ENCODE measurements at regions not wholly inside any gene's neighbourhood (a gene's known extent, or its start where the extent isn't known, plus 50 kb on each side); places are given as distances from the start of the nearest gene placed in this dataset.
A peak's percentile ranks its signal among the peaks of the same experiment; 100 is the strongest.

DNA sequence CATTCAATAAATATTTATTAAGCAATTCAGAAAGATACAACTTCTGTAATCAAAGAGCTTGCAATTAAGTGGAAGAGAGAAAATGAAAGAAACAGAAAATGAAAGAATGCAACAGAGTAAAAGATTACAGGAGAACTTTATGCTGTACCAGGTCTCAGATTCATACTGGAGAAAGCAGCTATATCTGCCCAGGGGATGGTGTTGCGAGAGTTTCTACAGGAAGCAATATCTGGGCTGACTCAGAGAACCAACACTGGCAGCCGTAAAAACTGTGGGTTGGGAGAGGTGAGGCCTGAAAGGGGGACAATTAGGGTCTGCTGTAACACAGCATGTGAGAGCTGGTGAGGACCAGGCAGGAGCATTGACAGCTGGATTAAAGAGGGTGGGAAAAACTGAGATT, 256.7 kb upstream of the TCF21 start:
- no peak for DNase-seq

DNA sequence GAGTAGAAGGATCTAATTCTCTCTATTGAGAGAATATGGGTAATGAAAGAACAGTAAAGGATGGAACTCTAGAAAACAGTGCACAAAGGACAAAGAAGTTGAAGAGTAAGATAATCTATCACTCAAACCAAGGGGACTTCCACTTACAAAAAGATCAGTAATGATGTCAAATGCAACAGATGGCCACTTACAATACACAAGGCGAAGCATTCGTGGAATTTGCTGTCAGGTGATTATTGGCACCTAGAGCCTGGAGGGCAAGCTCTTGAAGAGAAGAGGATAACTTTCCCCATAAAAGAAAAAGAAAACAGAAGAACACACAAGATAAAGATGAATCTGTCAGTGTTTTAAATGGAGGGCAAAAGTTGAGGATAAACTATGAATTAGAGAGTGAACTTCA, 256.0 kb upstream of the TCF21 start:
- peak; percentile 13 for DNase-seq

DNA sequence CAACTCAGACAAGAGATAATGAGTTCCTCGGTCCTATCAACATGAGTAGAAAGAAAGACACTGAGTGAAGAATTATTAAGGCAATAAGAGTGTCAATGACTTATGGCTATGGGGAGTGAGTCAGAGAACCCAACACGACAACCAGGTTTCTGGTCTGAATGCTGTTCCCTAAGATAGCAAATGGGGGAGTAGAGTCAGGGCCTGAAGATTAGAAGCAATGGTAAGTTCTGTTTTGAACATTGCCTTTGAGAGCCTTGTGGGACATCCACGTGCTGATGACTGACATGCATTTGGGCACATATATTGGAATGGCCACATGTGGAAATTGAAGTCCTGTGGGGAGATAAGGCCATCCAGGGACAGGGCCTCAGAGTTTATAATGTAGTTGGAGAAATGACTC, 254.4 kb upstream of the TCF21 start:
- no peak for DNase-seq

DNA sequence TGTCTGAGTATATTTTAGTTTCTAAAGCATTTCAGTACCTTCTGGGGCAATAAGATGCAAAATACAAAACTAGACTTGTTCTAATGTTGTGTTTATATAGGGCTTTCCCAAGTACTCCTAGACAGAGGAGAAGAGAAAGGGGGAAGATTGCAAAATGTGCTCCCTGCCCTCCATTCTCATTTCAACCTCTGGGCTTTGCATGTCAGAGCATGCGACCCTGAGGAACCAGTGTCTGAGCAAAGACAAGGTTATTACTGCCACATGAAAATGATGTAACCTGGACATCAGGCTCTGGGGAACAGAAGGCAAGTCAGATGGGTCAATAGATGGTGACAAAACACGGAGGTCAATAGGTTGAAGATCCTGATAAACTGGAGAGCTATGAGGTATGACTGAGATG, 253.5 kb upstream of the TCF21 start:
- DNase-seq: no peak

DNA sequence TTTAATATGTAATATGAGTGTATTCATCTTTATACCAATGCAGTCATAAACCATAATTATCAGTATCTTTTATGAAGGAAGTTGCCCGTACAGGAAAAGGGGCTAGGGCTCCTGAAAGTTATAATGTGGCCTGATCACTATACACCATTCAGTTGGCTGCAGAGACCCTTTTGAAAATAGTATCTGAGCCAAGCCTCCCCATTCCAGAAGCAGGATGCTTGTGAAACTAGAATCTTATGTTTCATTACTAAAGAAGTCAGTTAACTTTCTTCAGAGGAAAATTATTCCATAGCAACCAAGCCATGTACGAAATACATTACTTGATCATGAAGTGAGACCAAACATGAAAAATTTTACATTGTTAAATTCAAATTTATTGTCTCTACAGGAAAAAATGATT, 251.5 kb upstream of the TCF21 start:
- no peak for DNase-seq

DNA sequence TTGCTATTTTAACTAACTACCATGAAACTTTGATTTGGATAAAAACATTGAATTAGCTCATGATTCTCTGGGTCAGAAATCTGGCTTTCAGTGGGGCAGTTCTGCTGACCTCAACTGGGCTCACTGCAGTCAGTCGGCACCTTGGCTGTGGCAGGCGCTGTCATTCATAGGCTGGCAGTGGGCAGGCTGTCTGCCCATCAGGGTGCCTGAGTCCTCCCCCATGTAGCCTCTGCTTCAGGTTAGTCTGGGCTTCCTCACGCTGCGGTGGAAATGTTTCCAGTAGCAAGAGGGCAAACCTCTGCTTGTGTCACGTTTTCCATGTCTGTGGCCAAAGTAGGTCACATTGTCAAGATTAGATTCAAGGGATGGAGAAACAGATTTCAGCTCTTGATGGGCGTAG, 251.0 kb upstream of the TCF21 start:
- no peak for DNase-seq

DNA sequence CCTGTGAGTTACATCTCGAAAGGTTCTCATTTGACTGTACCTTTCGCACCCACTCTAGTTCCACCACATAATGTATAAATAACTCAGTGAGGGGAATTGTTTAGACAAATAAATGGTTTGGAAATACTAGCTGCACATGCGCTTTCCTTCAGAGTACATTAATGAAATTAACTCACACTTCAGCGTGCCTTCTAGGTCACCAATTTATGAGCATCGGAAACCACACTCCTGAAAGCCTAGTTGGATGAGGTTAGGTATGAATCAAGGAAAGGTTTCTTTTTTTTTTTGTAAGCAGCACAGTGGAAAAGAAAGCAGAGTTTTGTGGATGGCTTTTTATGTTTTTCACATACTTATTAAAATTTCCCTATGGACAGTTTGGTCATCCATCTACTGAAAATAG, 247.8 kb upstream of the TCF21 start:
- no peak for DNase-seq

DNA sequence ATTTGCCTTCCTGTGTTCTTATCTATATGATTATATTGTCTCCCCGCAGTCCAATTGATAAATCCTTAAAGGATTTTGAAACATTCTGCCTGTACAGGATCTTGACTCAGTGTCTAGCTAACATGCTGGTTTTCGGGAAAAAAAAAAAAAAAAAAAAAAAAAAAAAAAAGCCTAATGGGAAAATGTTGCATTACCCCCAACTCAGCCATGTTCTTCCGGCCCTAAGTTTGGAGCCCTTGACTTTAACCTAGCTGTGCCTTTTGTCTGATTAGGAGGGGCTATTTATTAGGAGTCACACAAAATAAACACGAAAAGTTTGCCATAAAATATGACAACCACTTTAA, 244.4 kb upstream of the TCF21 start:
- no peak for DNase-seq

DNA sequence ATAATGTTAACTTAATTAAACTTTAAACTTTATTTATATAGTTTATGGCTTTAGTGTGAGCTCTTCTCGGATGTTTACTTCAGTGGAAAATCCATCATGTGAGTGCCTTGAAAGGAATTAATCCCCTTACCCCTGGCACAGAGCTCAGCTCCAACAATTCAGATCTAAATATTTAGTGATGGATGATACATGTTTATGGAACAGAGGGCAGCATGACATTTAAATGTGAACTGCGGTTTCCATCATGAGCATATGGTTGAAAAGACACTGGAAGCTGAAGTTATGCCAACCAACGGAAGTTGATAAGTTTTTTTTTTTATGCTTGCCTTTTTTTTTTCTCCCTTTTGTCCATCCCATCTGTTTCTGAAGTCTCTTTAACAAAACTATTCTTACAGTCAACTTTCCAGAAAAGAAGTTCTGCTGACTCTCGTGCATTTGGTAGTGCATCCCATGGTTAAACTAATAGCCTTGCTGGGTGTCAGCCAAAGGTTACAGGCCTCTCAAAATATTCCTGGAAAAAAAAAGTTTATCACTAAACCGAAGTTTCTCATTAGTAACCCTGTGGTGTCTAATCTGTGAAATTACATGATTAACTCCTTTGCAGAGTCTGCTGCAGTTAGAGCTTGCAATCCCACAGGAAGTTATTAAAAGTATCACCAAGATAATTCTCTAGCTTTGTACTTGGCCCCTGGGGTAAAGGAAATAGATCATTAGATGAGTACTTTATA, 243.9 kb upstream of the TCF21 start:
- DNase-seq: peak; percentile 80

DNA sequence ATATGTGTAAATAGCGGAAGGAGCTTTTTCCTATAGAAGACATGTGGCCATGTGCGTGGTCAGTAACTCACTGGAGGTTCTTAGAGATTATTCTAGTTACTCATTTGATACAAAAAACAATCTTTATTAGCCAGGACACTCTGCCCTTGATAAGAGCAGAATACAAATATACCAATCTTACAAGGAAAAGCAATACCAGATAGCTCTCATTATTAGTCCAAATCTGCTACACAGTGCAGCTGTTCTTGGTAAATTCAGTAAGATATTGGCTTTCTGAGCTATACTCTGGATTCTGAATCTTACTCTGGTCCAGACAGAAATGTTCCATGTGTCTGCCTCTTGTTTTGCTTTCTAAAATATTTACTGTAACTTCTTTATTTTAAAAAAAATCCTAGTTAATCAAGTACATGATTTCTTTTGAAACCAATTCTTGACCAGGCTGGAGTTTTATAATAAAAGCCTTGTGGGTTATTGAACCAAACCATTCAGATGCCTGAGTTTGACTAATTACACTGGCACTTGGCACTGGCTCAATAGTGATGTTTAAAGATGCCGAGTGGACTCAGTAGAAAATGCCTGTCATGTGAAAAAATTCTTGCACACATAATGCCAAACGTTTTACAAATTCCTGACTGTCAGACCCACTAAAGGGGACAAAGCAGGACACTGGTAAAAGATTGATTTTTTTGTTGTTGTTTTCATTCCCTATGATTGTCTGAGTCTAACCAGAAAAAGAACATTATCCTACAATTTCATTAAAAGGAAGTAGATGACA, 242.8 kb upstream of the TCF21 start:
- no peak for DNase-seq

DNA sequence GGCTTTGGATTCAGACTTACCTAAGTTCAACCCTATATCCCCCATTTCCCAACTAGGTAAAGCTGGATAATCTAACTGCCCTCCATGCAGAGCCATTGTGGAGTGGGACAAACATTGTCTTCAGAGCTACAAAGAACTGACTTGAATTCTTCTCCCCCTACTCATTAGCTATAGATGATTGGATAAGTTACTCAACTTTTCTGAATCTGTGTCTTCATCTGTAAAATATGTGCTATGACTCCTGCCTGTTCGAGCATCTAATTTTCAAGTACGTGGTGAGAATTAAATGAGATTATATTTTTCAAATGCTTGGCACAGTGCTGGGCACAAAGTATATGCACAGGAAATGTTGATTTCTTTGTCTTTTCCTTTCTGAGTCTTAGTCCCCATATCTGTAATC, 240.3 kb upstream of the TCF21 start:
- no peak for DNase-seq

DNA sequence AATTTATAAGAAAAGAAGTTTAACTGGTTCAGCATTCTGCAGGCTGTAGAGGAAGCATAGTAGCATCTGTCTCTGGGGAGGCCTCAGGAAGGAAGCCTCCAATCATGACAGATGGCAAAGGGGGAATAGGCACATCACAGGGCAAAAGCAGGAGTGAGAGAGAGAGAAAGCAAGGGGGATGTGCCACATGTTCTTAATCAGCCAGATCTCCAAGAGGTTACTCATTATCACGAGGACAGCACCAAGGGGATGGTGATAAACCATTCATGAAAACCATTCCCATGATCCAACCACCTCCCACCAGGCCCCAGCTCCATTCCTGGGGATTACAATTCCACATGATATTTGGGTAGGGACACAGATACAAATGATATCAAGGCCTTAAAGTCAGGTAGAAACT, 217.5 kb upstream of the TCF21 start:
- peak; percentile 95 for DNase-seq

DNA sequence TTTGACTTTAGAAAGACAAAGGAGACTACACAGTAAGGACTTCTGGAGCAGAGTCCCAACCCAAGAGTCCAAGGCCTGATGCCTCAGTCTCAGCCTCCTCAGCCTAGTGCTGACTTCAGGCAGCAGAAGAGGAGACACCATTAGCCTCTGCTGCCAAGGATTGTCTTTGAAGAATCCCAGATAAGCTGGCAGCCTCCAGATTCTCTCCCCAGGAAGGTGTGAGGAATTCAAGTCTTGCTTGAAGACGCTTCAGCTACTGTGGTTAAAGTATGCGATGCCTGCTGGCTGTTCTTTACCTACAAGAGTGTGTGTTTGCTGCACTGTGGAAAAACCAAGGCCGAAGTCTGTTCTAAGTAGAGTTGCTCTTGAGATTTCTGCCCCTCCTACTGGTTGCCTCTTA, 215.9 kb upstream of the TCF21 start:
- no peak for DNase-seq

DNA sequence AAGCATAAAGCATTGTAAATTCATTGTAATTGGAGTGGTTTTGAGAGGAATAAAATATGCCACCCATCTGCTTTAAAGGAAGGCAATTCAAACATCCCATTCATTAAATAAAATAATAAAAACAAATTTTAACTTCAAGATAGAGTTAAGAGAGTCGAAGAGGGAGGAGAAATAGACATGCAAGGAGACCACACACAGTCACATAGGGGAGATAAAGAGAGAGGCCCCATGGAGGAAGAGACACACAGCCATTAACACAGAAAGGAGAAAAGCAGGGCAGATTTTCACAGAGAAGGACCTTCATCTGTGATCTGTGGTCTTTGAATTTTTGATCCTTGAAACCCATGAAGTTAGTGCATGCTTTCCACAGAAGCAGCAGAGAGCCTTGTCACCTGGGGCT, 214.3 kb upstream of the TCF21 start:
- DNase-seq: no peak

DNA sequence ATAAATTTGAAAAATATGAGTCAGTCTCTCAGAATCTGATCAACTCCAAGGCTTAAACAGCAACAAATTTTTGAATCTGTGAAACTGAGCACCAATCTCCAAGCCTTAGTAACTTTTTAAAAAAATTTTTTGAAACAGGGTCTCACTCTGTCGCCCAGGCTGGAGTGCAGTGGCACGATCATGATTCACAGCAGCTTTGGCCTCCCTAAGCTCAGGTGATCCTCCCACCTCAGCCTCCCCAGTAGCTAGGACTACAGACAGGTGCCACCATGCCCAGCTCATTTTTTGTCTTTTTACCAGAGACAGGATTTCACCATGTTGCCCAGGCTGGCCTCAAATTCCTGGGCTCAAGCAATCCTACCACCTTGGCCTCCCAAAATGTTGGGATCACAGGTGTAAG, 207.9 kb upstream of the TCF21 start:
- DNase-seq: no peak

DNA sequence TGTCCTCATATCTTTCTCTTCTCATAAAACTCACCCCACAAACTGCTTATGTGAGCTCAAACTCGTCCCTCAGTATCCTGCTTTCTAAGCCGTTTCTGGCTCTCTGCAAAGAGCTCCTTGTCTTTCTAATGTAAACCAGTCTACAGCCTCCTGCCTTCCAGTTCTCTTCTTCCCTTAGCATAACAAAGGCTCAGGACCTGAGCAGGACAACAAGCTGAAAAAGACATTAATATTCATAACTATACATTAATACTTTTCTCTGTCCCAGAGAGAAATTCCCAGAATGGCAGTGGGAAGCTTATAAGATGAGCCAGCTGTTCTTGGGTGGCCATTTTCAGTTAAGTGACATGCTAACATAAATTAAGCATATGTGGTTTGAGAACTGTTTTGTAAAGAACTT, 207.0 kb upstream of the TCF21 start:
- no peak for DNase-seq

DNA sequence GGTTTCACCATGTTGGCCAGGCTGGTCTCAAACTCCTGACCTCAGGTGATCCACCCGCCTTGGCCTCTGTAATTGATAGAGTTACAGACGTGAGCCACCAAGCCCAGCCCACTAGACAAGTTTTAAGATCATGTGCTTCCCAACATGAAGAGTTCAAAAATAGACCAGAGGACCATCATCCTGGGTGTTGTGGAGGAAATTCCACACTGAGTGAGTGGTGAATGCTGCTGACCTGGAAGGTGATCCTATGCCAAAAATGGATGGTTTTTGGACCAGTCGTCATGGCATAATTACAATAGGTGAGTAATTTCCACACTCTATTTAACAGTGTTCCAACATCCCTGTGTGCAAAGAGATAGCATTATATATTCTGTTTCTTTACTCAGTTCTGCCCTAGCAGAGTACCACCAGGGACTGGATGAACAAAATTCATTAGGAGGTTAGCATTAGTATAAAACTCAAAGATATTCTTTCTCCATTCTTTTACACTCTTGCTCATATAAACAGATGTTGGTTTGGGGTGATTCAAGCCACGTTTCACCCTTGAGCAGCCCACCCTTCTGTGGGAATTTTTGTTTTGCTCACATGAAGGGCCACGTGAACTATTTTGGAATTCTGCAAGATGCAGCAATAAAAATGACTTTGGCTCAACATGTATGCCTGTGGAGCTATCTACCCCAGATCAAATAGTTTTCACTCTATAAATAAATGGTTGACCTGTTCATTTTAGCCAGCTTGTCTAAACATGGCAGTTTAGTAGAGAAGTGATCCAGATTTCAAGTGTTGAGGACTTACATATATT, 206.2 kb upstream of the TCF21 start:
- no peak for DNase-seq

DNA sequence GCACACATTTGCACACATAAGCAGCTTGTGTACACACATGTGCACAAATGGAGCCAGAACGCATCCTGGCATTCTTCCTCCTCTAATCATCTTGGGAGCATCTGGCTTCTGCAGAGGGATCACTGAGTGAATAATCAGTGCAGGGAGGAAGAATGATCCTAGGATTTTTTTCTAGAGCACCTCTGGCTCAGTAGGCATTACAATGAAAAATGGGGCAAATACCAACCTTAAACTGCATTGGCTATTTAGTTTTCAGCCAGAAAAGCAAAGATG, 205.7 kb upstream of the TCF21 start:
- DNase-seq: peak; percentile 39

DNA sequence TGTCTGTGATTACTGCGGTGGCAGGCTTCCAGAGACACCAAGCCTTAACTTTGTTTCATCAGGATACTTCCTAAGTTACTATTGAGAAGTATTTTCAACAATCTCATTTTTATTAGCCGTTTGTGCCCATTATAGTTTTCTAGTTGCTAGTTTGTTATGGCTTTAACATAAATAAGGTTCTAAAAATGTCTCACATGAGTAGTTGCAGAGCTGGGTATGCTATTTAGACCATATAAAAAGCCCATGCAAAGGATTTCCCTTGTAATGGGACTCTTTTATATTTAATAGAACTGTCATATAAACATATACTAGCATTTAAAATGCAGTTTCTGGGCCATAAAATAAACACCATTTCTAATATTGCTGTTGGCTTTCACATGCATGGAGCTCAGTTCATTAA, 205.3 kb upstream of the TCF21 start:
- no peak for DNase-seq

DNA sequence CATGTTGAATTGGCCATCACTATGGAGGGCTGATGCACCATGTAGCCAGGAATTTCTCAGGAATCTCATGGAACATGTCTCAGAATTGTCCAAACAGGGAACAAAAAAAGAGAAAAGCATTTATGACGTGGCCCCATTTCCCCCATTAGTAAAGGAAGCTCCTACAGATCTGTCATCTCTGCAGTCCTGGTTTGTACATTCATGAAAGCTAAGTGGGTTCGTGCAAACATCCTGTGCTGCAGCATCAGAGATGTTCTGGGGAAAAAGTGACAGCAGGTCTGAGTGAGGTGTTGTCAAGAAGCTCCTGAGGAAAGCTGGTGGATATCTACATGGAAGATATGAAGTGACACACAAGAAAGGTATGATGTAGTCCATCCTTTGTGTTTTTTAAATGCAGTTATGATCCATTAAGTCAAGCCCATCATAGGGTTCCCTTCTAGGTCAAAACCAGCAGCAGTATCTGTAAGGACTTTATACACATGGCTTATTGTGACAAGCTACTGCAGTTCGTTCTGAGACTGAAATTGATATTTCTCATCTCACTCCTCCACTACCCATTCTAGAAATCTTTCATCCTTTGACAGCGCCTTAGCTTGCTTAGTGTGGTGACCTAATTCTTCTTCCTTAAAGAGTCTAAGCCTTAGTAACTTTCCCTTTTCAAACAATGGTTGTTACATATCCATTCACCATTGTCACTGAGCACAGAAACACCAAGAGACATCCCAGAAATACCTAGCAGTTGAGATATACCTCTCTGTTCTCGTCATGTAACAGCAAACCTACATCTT, 200.0 kb upstream of the TCF21 start:
- no peak for DNase-seq

DNA sequence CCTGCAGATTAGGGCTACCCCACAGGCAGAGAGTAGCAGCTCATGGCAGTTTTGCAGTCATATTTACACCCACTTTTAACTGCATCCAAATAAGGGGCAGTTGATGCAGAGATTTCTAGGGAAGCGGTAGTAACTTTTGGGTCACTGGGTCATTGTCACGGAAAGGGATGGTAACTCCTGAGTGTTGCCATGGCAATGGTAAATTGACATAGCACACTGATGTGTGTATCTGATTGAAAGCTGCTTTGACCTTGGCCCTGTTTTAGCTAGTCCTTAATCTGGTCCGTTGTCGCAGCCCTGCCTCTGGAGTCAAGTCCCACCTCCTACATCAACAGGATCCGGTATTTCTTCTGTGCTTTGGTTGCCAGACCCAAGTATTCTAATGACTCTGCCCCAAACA, 199.1 kb upstream of the TCF21 start:
- no peak for DNase-seq

DNA sequence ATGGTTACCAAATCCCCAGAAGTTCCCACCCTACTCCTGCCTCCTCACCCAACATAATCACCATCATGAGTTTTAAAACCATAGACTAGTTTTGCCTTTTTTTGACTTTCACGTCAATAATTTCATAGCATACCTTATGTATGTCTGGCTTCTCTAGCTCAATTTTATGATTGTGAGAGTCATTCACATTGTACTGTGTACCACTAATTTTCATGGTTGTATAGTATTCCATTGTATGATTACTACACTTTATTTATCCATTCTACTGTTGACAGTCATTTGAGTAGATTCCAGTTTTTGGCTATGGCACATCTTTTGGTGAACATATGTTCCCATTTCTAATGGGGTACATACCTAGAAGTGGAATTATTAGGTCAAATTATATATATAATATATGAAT, 195.3 kb upstream of the TCF21 start:
- no peak for DNase-seq

DNA sequence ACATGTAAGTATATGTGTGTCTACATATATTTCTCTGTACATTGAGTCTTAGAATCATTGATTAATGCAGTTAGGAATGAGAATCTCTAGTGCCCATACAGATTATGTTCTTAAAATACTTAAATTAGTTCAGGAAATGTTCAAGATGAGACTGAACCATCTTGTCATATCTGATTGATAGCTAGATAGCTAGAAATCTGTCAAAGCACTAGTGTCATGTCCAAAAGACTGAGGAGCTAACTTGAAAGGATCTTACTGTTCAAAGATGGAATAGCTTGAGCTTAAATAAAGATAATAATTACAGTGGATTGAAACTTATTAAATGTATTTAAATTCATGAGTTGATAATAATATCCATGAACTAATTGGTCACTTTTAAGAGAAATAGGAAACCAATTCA, 191.7 kb upstream of the TCF21 start:
- DNase-seq: peak; percentile 77

DNA sequence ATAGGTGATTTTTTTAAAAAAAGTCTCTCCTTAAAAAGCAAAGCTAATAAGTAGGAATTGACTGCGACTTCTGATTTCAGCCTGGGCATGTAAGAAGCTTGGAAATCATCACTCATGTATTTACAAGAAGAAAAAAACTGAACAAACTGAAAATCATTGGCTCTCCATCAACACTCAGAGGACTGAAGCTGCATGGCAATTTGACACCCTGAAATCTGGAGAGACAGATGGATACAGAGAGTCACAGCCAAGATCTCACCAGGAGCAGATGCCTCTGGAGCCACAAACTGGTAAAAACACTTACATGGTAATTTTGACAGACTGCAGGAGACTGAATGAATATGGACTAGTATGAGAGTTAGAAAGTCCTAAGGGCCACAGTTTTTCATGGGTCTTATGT, 191.2 kb upstream of the TCF21 start:
- peak; percentile 99 for DNase-seq
